Neutrophil (primary cell): ENCODE measurements at regions not wholly inside any gene's neighbourhood (a gene's known extent, or its start where the extent isn't known, plus 50 kb on each side); places are given as distances from the start of the nearest gene placed in this dataset.

ENCODE experiments used
- H3K27ac ChIP-seq: fragments of 200-600 bp; sonication (generic); 2 replicates; pipeline ENCODE4 v1.5.1; 2016; ENCODE audit warnings: mild to moderate bottlenecking, moderate library complexity
- H3K27me3 ChIP-seq: fragments of 200-600 bp; sonication (generic); 2 replicates; pipeline ENCODE4 v1.6.0; 2016; ENCODE audit warnings: mild to moderate bottlenecking
- H3K36me3 ChIP-seq: fragments of 200-600 bp; sonication (generic); 2 replicates; pipeline ENCODE4 v1.5.1; 2017
- H3K4me1 ChIP-seq, 2 experiments: fragments of 200-600 bp in 1 of 2; sonication (generic) in 1 of 2; 1 replicate in 1 of 2; 2 replicates in 1 of 2; pipeline versions ENCODE4 v1.5.1 to v1.6.1; 2013 to 2016; ENCODE audit warnings: low read depth in 1 of 2, low read length in 1 of 2, mild to moderate bottlenecking in 1 of 2, moderate library complexity in 1 of 2; ENCODE audit not compliant: control insufficient read depth in 1 of 2, insufficient read depth in 1 of 2
- H3K4me3 ChIP-seq, 2 experiments: fragments of 200-600 bp in 1 of 2; sonication (generic) in 1 of 2; 1 replicate in 1 of 2; 2 replicates in 1 of 2; pipeline ENCODE4 v1.5.1; 2013 to 2016; ENCODE audit warnings: low read depth in 1 of 2, low read length in 1 of 2, mild to moderate bottlenecking in 1 of 2, moderate library complexity in 1 of 2
- H3K9me3 ChIP-seq: fragments of 200-600 bp; sonication (generic); 2 replicates; pipeline ENCODE4 v1.5.1; 2016
- CTCF ChIP-seq: fragments of 200-600 bp; sonication (generic); IDR thresholded peaks from 2 replicates; pipeline ENCODE4 v1.5.1; 2016; ENCODE audit warnings: antibody characterized with exemption

- peaks cover 8% of the 10 kb centered on the region for H3K27me3 ChIP-seq
- no peak overlapping the region for H3K4me3 ChIP-seq
- no peak for TF ChIP-seq CTCF
- no peaks in the 10 kb centered on the region for H3K4me1 ChIP-seq
- no peaks in the 10 kb centered on the region for H3K36me3 ChIP-seq
- H3K27ac ChIP-seq = no peak overlapping the region
- no peaks in the 10 kb centered on the region for H3K9me3 ChIP-seq
Measured at GRCh38 chr11:116694815-116695590, 77.8 kb downstream of the BUD13 start.

- Histone ChIP-seq H3K4me1 (no peaks in the 10 kb centered on the region), H3K27ac (no peak overlapping the region), H3K27me3 (peaks cover 8% of the 10 kb centered on the region), H3K36me3 (no peaks in the 10 kb centered on the region), H3K9me3 (no peaks in the 10 kb centered on the region), H3K4me3 (no peak overlapping the region)
- no peak for TF ChIP-seq CTCF
Measured at GRCh38 chr11:116694349-116694725, 78.5 kb downstream of the BUD13 start.

GRCh38 chr11:116693593-116694348 is 79.0 kb downstream of the BUD13 start:
- no peaks in the 10 kb centered on the region for H3K36me3 ChIP-seq
- H3K27ac ChIP-seq = no peak overlapping the region
- H3K27me3 ChIP-seq = peaks cover 8% of the 10 kb centered on the region
- no peak for TF ChIP-seq CTCF
- H3K4me1 ChIP-seq = no peaks in the 10 kb centered on the region
- H3K9me3 ChIP-seq = no peaks in the 10 kb centered on the region
- H3K4me3 ChIP-seq = no peak overlapping the region

GRCh38 chr11:116693102-116693570 is 79.7 kb downstream of the BUD13 start:
- TF ChIP-seq CTCF = no peak

GRCh38 chr11:116692318-116693101 is 80.3 kb downstream of the BUD13 start:
- Histone ChIP-seq H3K27me3 (peaks cover 8% of the 10 kb centered on the region), H3K4me3 (no peak overlapping the region), H3K4me1 (no peaks in the 10 kb centered on the region), H3K9me3 (no peaks in the 10 kb centered on the region), H3K27ac (no peak overlapping the region), H3K36me3 (no peaks in the 10 kb centered on the region)
- TF ChIP-seq CTCF = no peak

More at GRCh38 chr11:116693102-116693570, 79.7 kb downstream of the BUD13 start:
- H3K27ac ChIP-seq = no peak overlapping the region
- no peaks in the 10 kb centered on the region for H3K4me1 ChIP-seq
- peaks cover 8% of the 10 kb centered on the region for H3K27me3 ChIP-seq
- no peak overlapping the region for H3K4me3 ChIP-seq
- H3K36me3 ChIP-seq = no peaks in the 10 kb centered on the region
- no peaks in the 10 kb centered on the region for H3K9me3 ChIP-seq
